Loucy (cell line): ENCODE measurements at regions not wholly inside any gene's neighbourhood (a gene's known extent, or its start where the extent isn't known, plus 50 kb on each side); places are given as distances from the start of the nearest gene placed in this dataset.

ENCODE experiments used
- H2AFZ ChIP-seq: fragments of 200-600 bp; sonication (generic); 2 replicates; pipeline ENCODE4 v1.6.0; 2016; ENCODE audit warnings: antibody characterized with exemption, mild to moderate bottlenecking, low read length, moderate library complexity
- H3F3A ChIP-seq: fragments of 200-600 bp; 2 replicates; pipeline ENCODE4 v1.6.0; 2016; ENCODE audit warnings: antibody characterized with exemption, low read depth, mild to moderate bottlenecking
- H3K27me3 ChIP-seq: fragments of 200-600 bp; sonication (generic); 2 replicates; pipeline ENCODE4 v1.6.1; 2014; ENCODE audit warnings: low read length, mild to moderate bottlenecking; ENCODE audit not compliant: insufficient read depth, poor library complexity, severe bottlenecking
- H3K36me3 ChIP-seq: fragments of 200-600 bp; sonication (generic); 2 replicates; pipeline ENCODE4 v1.6.1; 2016; ENCODE audit warnings: low read length; ENCODE audit not compliant: insufficient read depth
- H3K4me1 ChIP-seq: fragments of 200-600 bp; sonication (generic); 2 replicates; pipeline ENCODE4 v1.5.1; 2014; ENCODE audit warnings: low read length, mild to moderate bottlenecking; ENCODE audit not compliant: insufficient read depth, poor library complexity, severe bottlenecking
- H3K4me2 ChIP-seq: fragments of 200-600 bp; sonication (generic); 2 replicates; pipeline ENCODE4 v1.6.0; 2014; ENCODE audit warnings: antibody characterized with exemption, low read length, low read depth, mild to moderate bottlenecking; ENCODE audit not compliant: poor library complexity, severe bottlenecking
- H3K4me3 ChIP-seq: fragments of 200-600 bp; sonication (generic); 2 replicates; pipeline ENCODE4 v1.5.1; 2014; ENCODE audit warnings: low read length, mild to moderate bottlenecking, mixed read lengths; ENCODE audit not compliant: poor library complexity, severe bottlenecking
- H3K79me2 ChIP-seq: fragments of 200-600 bp; sonication (generic); 2 replicates; pipeline ENCODE4 v1.6.1; 2014; ENCODE audit warnings: low read length; ENCODE audit not compliant: insufficient read depth
- H3K9ac ChIP-seq: fragments of 200-600 bp; sonication (generic); 2 replicates; pipeline ENCODE4 v1.6.0; 2014; ENCODE audit warnings: mild to moderate bottlenecking, low read depth, low read length, moderate library complexity; ENCODE audit not compliant: poor library complexity, severe bottlenecking
- H3K9me2 ChIP-seq: fragments of 200-600 bp; sonication (generic); replicated peaks from 2 replicates; pipeline ENCODE4 v1.6.1; 2016; ENCODE audit warnings: low read depth, low read length, mixed read lengths
- H3K9me3 ChIP-seq: fragments of 200-600 bp; sonication (generic); 2 replicates; pipeline ENCODE4 v1.6.1; 2014; ENCODE audit warnings: mild to moderate bottlenecking, antibody characterized with exemption, low read length, low read depth; ENCODE audit not compliant: insufficient read depth
- H4K20me1 ChIP-seq: fragments of 200-600 bp; sonication (generic); 2 replicates; pipeline ENCODE4 v1.6.0; 2014; ENCODE audit warnings: antibody characterized with exemption, low read length, mild to moderate bottlenecking; ENCODE audit not compliant: insufficient read depth, poor library complexity, severe bottlenecking
- CTCF ChIP-seq: fragments of 200-600 bp; sonication (generic); conservative IDR thresholded peaks from 2 replicates; pipeline ENCODE4 v1.5.1; 2014; ENCODE audit warnings: mild to moderate bottlenecking, antibody characterized with exemption, low read length
- EZH2phosphoT487 ChIP-seq: fragments of 200-600 bp; IDR thresholded peaks from 2 replicates; pipeline ENCODE4 v1.6.1; 2018; ENCODE audit warnings: antibody characterized with exemption, mild to moderate bottlenecking, moderate library complexity, borderline replicate concordance

GRCh38 chr17:12485361-12485906 lies 180.3 kb upstream of the MYOCD start:
- Histone ChIP-seq H3K27me3 (no peaks in the 10 kb centered on the region), H3K79me2 (no peaks in the 10 kb centered on the region), H3K36me3 (no peaks in the 10 kb centered on the region), H4K20me1 (no peaks in the 10 kb centered on the region), H2AFZ (no peak overlapping the region), H3K9me3 (no peaks in the 10 kb centered on the region; the same call in 1 of the 2 replicates), H3K4me1 (no peaks in the 10 kb centered on the region), H3K4me3 (no peak overlapping the region), H3K4me2 (no peak overlapping the region), H3K9me2 (no peaks in the 10 kb centered on the region), H3F3A (no peaks in the 10 kb centered on the region), H3K9ac (no peak overlapping the region)
- TF ChIP-seq EZH2phosphoT487 (no peak), CTCF (no peak)

- Histone ChIP-seq H3K9me3 (no peaks in the 10 kb centered on the region; the same call in 1 of the 2 replicates), H3K4me2 (no peak overlapping the region), H3K27me3 (no peaks in the 10 kb centered on the region), H3K4me1 (no peaks in the 10 kb centered on the region), H4K20me1 (no peaks in the 10 kb centered on the region), H3K79me2 (no peaks in the 10 kb centered on the region), H3K4me3 (no peak overlapping the region), H3K9ac (no peak overlapping the region), H3K36me3 (no peaks in the 10 kb centered on the region), H3K9me2 (no peaks in the 10 kb centered on the region), H2AFZ (no peak overlapping the region), H3F3A (no peaks in the 10 kb centered on the region)
- TF ChIP-seq EZH2phosphoT487 (no peak), CTCF (no peak)
Measured at GRCh38 chr17:12489325-12489724, 176.4 kb upstream of the MYOCD start.

- Histone ChIP-seq H2AFZ (no peak overlapping the region), H3K4me1 (no peaks in the 10 kb centered on the region), H3F3A (no peaks in the 10 kb centered on the region), H3K79me2 (no peaks in the 10 kb centered on the region), H3K9me2 (no peaks in the 10 kb centered on the region), H4K20me1 (no peaks in the 10 kb centered on the region), H3K27me3 (no peaks in the 10 kb centered on the region), H3K9ac (no peak overlapping the region), H3K36me3 (no peaks in the 10 kb centered on the region), H3K4me2 (no peak overlapping the region), H3K4me3 (no peak overlapping the region), H3K9me3 (no peaks in the 10 kb centered on the region)
- no peak for TF ChIP-seq CTCF
- no peak for TF ChIP-seq EZH2phosphoT487
Measured at GRCh38 chr17:12492450-12492849, 173.2 kb upstream of the MYOCD start.
